WTC11 (cell line): ENCODE measurements at regions not wholly inside any gene's neighbourhood (a gene's known extent, or its start where the extent isn't known, plus 50 kb on each side); places are given as distances from the start of the nearest gene placed in this dataset.

Experiments
- ATAC-seq: fragments of 200-7000 bp; cut with Tn5 transposase; 2 replicates; pipeline ENCODE4 v1.10.0; 2021; ENCODE audit warnings: mild to moderate bottlenecking, moderate library complexity
- CTCF ChIA-PET: fragments of 300-600 bp; sonication (Branson Sonifier 250); formaldehyde crosslinking; loops from one replicate; lab custom pipeline; 2021; ENCODE audit warnings: antibody characterized with exemption; lab: Charles Lee
- POLR2A ChIA-PET: fragments of 350-600 bp; sonication (Branson Sonifier 250); formaldehyde crosslinking; loops from one replicate; lab custom pipeline; 2021; ENCODE audit warnings: antibody characterized with exemption; lab: Charles Lee
- DNase-seq: peaks from one replicate; pipeline ENCODE4 v3.0.0; 2021; ENCODE audit warnings: low spot score
- H3K27ac Mint-ChIP-seq: 2 replicates; pipeline ENCODE4 v1.8.0; 2021; ENCODE audit warnings: mixed read lengths
- H3K27me3 Mint-ChIP-seq: 2 replicates; pipeline ENCODE4 v1.8.0; 2021; ENCODE audit warnings: low read depth, mild to moderate bottlenecking, moderate library complexity, mixed read lengths
- H3K36me3 Mint-ChIP-seq: 2 replicates; pipeline ENCODE4 v1.8.0; 2021; ENCODE audit warnings: mixed read lengths
- H3K4me1 Mint-ChIP-seq: 2 replicates; pipeline ENCODE4 v1.8.0; 2022; ENCODE audit warnings: mixed read lengths
- H3K4me3 Mint-ChIP-seq: 2 replicates; pipeline ENCODE4 v1.8.0; 2021; ENCODE audit warnings: mild to moderate bottlenecking, moderate library complexity, mixed read lengths
- H3K9me3 Mint-ChIP-seq: 2 replicates; pipeline ENCODE4 v1.8.0; 2021; ENCODE audit warnings: mixed read lengths
- ATF1 ChIP-seq: sonication (generic); formaldehyde crosslinking; IDR thresholded peaks from 2 replicates; pipeline ENCODE4 v1.8.1; 2023; ENCODE audit warnings: mild to moderate bottlenecking, moderate library complexity, missing genetic modification reagents
- ATF2 ChIP-seq: sonication (generic); formaldehyde crosslinking; IDR thresholded peaks from 2 replicates; pipeline ENCODE4 v1.8.1; 2022; ENCODE audit warnings: low read depth, missing genetic modification reagents, borderline replicate concordance
- ATF3 ChIP-seq: sonication (generic); formaldehyde crosslinking; conservative IDR thresholded peaks from 2 replicates; pipeline ENCODE4 v1.8.1; 2022; ENCODE audit warnings: mild to moderate bottlenecking, missing genetic modification reagents
- CDX4 ChIP-seq: fragments of 250-450 bp; sonication (Bioruptor Pico); IDR thresholded peaks from 2 replicates; pipeline ENCODE4 v1.9.0; 2021; ENCODE audit warnings: moderate library complexity, mild to moderate bottlenecking, inconsistent platforms, borderline replicate concordance
- CTCF ChIP-seq: fragments of 200-600 bp; IDR thresholded peaks from 2 replicates; pipeline ENCODE4 v1.8.0; 2022; ENCODE audit warnings: antibody characterized with exemption
- E2F4 ChIP-seq: sonication (generic); formaldehyde crosslinking; IDR thresholded peaks from 2 replicates; pipeline ENCODE4 v1.8.1; 2022; ENCODE audit warnings: low read depth, mild to moderate bottlenecking, moderate library complexity, missing genetic modification reagents, borderline replicate concordance
- E2F5 ChIP-seq: sonication (generic); formaldehyde crosslinking; IDR thresholded peaks from 2 replicates; pipeline ENCODE4 v1.8.1; 2022; ENCODE audit warnings: mild to moderate bottlenecking, moderate library complexity, missing genetic modification reagents
- ESRRA ChIP-seq: sonication (generic); formaldehyde crosslinking; IDR thresholded peaks from 2 replicates; pipeline ENCODE4 v1.8.1; 2022; ENCODE audit warnings: mild to moderate bottlenecking, missing genetic modification reagents, borderline replicate concordance
- FOXP1 ChIP-seq: sonication (generic); formaldehyde crosslinking; IDR thresholded peaks from 2 replicates; pipeline ENCODE4 v1.8.0; 2022; ENCODE audit warnings: missing genetic modification reagents, mild to moderate bottlenecking, moderate library complexity, borderline replicate concordance
- MAX ChIP-seq: sonication (generic); formaldehyde crosslinking; IDR thresholded peaks from 2 replicates; pipeline ENCODE4 v1.8.0; 2022; ENCODE audit warnings: mild to moderate bottlenecking, missing genetic modification reagents
- NFATC4 ChIP-seq: fragments of 250-450 bp; sonication (Bioruptor Pico); IDR thresholded peaks from 2 replicates; pipeline ENCODE4 v1.9.0; 2021; ENCODE audit warnings: mild to moderate bottlenecking
- TEAD4 ChIP-seq: sonication (generic); formaldehyde crosslinking; IDR thresholded peaks from 2 replicates; pipeline ENCODE4 v1.8.0; 2022; ENCODE audit warnings: mild to moderate bottlenecking, missing genetic modification reagents
- USF1 ChIP-seq: sonication (generic); formaldehyde crosslinking; IDR thresholded peaks from 2 replicates; pipeline ENCODE4 v1.8.0; 2022; ENCODE audit warnings: mild to moderate bottlenecking, missing genetic modification reagents
- ZNF232 ChIP-seq: sonication (generic); formaldehyde crosslinking; IDR thresholded peaks from 2 replicates; pipeline ENCODE4 v1.8.0; 2022; ENCODE audit warnings: mild to moderate bottlenecking, missing genetic modification reagents
- ZNF416 ChIP-seq: fragments of 250-450 bp; sonication (Bioruptor Pico); IDR thresholded peaks from 2 replicates; pipeline ENCODE4 v1.9.0; 2021; ENCODE audit warnings: mild to moderate bottlenecking, inconsistent platforms

GRCh38 chr17:22692066-22692805 lies 999.9 kb downstream of the KCNJ18 start:
- DNase-seq (no peak), ATAC-seq (no peak)
- Mint-ChIP-seq H3K27me3 (peaks cover 18% of the 10 kb centered on the region), H3K9me3 (peaks cover 62% of the 10 kb centered on the region), H3K4me1 (no peaks in the 10 kb centered on the region), H3K36me3 (peaks cover 55% of the 10 kb centered on the region), H3K27ac (no peak overlapping the region), H3K4me3 (no peak overlapping the region)
- CTCF ChIA-PET = no interaction called here
- no peak for TF ChIP-seq ATF3 (CRISPR knock-in tag)
- no peak for TF ChIP-seq E2F5
- no peak for TF ChIP-seq ATF2
- POLR2A ChIA-PET = no interaction called here

- DNase-seq = no peak
- H3K27ac Mint-ChIP-seq = no peak overlapping the region
- no peak for TF ChIP-seq MAX
- no peak for TF ChIP-seq NFATC4
- TF ChIP-seq TEAD4 (CRISPR knock-in tag) = no peak
- no peak for TF ChIP-seq CDX4 (CRISPR knock-in tag)
- no peak for TF ChIP-seq FOXP1 (CRISPR knock-in tag)
- no peak for TF ChIP-seq ESRRA (CRISPR knock-in tag)
- TF ChIP-seq ZNF416 (CRISPR knock-in tag) = no peak
- TF ChIP-seq, all 79 proteins: peak for 0
- Mint-ChIP-seq H3K4me1 (no peaks in the 10 kb centered on the region), H3K4me3 (no peak overlapping the region), H3K9me3 (peaks cover 67% of the 10 kb centered on the region), H3K27me3 (peaks cover 19% of the 10 kb centered on the region), H3K36me3 (peaks cover 61% of the 10 kb centered on the region)
- no peak for ATAC-seq
- CTCF ChIA-PET = no interaction called here
- POLR2A ChIA-PET = no interaction called here
These were observed 1000.5 kb downstream of the KCNJ18 start for GRCh38 chr17:22692806-22693171.

GRCh38 chr17:22694362-22695227 lies 1002.3 kb downstream of the KCNJ18 start:
- TF ChIP-seq E2F4 (CRISPR knock-in tag) (no peak), ATF1 (no peak), USF1 (CRISPR knock-in tag) (no peak), CTCF (peak; percentile 43), ZNF232 (no peak)
- no peak overlapping the region for H3K27ac Mint-ChIP-seq
- peaks cover 76% of the 10 kb centered on the region for H3K36me3 Mint-ChIP-seq
- no peak for ATAC-seq
- ChIA-PET CTCF (no interaction called here), POLR2A (no interaction called here)
- no peak for DNase-seq
- no peak overlapping the region for H3K4me3 Mint-ChIP-seq
- H3K9me3 Mint-ChIP-seq = peaks cover 80% of the 10 kb centered on the region
- peaks cover 22% of the 10 kb centered on the region for H3K27me3 Mint-ChIP-seq
- no peaks in the 10 kb centered on the region for H3K4me1 Mint-ChIP-seq
